ENCODE measurements at regions not wholly inside any gene's neighbourhood (a gene's known extent, or its start where the extent isn't known, plus 50 kb on each side); places are given as distances from the start of the nearest gene placed in this dataset.

GRCh38 chr16:65727534-65728137 lies 605.8 kb upstream of the CDH11 start:
- H3K4me3 ChIP-seq (ENCODE audit: low read depth, low read length) = no peak overlapping the region
- no peaks in the 10 kb centered on the region; the same call in 1 of the 2 replicates for H3K9me3 ChIP-seq (ENCODE audit: control insufficient read depth, insufficient read depth, low read length)
- H3K4me1 ChIP-seq (ENCODE audit: control insufficient read depth, insufficient read depth, low read length) = peaks cover 42% of the 10 kb centered on the region
- no peaks in the 10 kb centered on the region for H3K27me3 ChIP-seq (ENCODE audit: control insufficient read depth, insufficient read depth, low read length)
- H3K36me3 ChIP-seq (ENCODE audit: control insufficient read depth, insufficient read depth, low read length) = no peaks in the 10 kb centered on the region
- H3K9ac ChIP-seq (ENCODE audit: low read depth, low read length) = no peak overlapping the region
- H3K27ac ChIP-seq (ENCODE audit: low read depth, low read length) = peak overlapping the region; percentile 57

DNA sequence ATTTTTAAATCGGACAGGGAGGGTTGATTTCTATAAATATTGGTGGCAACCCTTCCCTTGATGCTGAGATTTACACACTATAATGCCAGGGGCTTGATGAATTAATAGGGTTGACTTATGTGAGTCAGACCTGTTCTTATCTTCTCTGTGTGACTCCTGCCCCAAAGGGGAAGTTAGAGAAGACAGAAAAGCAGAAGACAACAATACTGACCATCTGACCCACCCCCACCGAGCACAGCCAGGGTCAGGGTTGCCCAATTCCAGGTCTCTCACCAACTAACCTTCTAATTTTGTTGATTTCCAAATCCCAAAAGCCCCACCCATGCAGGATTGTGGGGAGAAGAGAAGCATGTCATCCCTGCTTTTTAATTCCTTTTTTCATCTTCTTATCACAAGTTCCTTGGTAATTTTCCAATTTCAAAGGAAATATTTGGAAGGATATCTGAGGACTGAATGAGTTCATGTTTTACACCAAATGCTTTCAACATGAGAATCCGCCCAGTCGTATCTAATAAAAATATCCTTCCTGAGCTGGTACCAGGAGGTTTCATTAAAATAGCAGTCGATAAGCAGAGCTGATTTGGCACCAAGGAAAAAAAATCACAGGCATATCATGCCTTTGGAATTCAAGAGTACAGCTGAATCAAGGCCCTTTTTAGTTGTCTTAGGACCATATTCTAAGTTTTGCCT lies 603.4 kb upstream of the CDH11 start:
- Histone ChIP-seq H3K27me3 (ENCODE audit: control insufficient read depth, insufficient read depth, low read length) (no peaks in the 10 kb centered on the region), H3K4me3 (ENCODE audit: low read depth, low read length) (no peak overlapping the region; the same call in 1 of the 2 replicates), H3K27ac (ENCODE audit: low read depth, low read length) (no peak overlapping the region), H3K9ac (ENCODE audit: low read depth, low read length) (no peak overlapping the region), H3K36me3 (ENCODE audit: control insufficient read depth, insufficient read depth, low read length) (no peaks in the 10 kb centered on the region), H3K9me3 (ENCODE audit: control insufficient read depth, insufficient read depth, low read length) (no peaks in the 10 kb centered on the region; the same call in 1 of the 2 replicates), H3K4me1 (ENCODE audit: control insufficient read depth, insufficient read depth, low read length) (peaks cover 42% of the 10 kb centered on the region)

- Histone ChIP-seq H3K27me3 (ENCODE audit: control insufficient read depth, insufficient read depth, low read length) (no peaks in the 10 kb centered on the region), H3K27ac (ENCODE audit: low read depth, low read length) (no peak overlapping the region), H3K9ac (ENCODE audit: low read depth, low read length) (no peak overlapping the region), H3K36me3 (ENCODE audit: control insufficient read depth, insufficient read depth, low read length) (no peaks in the 10 kb centered on the region), H3K9me3 (ENCODE audit: control insufficient read depth, insufficient read depth, low read length) (no peaks in the 10 kb centered on the region; the same call in 1 of the 2 replicates), H3K4me3 (ENCODE audit: low read depth, low read length) (no peak overlapping the region), H3K4me1 (ENCODE audit: control insufficient read depth, insufficient read depth, low read length) (peaks cover 20% of the 10 kb centered on the region)
These were observed 600.6 kb upstream of the CDH11 start for GRCh38 chr16:65722429-65722828.

DNA sequence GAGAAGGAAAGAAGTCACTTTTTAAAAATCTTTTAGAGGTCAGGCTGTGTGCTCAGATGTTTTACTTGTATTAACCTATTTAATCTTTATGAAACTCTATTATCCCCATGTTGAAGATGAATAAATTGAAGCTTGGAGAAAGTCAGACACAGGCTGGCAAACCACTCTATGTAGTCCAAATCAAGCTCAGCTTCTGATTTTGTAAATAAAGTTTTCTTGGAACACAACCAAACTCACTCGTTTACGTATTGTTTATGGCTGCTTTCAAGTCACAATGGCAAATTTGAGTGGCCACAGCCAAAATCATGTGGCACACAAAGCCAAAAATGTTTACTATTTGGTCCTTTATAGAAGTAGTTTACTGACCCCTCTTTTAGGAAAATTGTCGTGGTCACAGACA lies 596.0 kb upstream of the CDH11 start:
- no peaks in the 10 kb centered on the region for H3K36me3 ChIP-seq (ENCODE audit: control insufficient read depth, insufficient read depth, low read length)
- no peaks in the 10 kb centered on the region for H3K9me3 ChIP-seq (ENCODE audit: control insufficient read depth, insufficient read depth, low read length)
- H3K4me3 ChIP-seq (ENCODE audit: low read depth, low read length) = no peak overlapping the region
- H3K27ac ChIP-seq (ENCODE audit: low read depth, low read length) = no peak overlapping the region
- no peaks in the 10 kb centered on the region for H3K27me3 ChIP-seq (ENCODE audit: control insufficient read depth, insufficient read depth, low read length)
- peaks cover 14% of the 10 kb centered on the region for H3K4me1 ChIP-seq (ENCODE audit: control insufficient read depth, insufficient read depth, low read length)
- H3K9ac ChIP-seq (ENCODE audit: low read depth, low read length) = no peak overlapping the region

DNA sequence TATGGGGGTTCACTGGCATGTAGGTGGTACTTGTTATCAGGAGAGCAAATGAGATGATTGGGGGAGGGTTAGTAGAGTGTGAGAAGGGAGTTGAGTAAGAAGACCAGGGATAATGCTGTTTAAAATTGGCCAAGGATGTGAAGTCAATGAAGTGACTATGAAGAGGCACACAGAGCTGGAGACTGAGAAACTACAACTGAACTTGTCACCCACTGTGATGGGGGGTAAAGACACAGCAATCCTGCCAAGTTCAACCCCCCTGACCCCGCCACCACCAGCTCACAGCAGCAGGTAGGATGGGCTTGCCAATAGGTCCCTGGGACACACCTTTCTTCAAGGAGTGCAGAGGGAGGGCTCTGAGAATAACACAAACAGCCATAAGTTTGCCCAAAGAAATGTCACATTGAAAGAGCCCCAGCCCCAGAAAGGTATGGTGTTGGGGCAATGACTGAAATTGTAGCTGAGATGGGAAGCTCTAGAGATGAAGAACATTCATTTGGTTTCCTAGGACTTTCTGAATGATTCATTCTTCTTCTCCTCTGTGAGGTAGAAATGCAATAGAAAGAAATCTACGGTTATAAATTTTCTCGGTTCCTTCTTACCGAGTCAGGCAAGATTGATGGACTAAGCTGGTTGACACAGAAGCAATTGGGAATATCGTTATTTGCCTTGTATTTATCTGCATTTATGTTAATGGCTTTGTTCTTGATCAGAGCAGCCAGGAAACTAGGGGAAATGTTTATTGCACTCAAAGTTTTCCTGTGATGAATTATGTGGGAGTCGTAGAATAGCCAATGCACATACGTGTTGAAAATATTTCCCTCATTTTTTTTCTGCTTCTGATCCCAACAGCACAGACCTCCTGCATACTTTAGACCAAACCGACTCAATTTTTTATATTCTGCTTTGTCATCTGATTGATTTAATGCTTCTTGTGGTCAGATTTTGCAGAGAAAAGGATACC lies 595.2 kb upstream of the CDH11 start:
- Histone ChIP-seq H3K4me3 (ENCODE audit: low read depth, low read length) (no peak overlapping the region), H3K27me3 (ENCODE audit: control insufficient read depth, insufficient read depth, low read length) (no peaks in the 10 kb centered on the region), H3K9ac (ENCODE audit: low read depth, low read length) (no peak overlapping the region), H3K9me3 (ENCODE audit: control insufficient read depth, insufficient read depth, low read length) (no peaks in the 10 kb centered on the region), H3K27ac (ENCODE audit: low read depth, low read length) (no peak overlapping the region), H3K4me1 (ENCODE audit: control insufficient read depth, insufficient read depth, low read length) (peaks cover 15% of the 10 kb centered on the region), H3K36me3 (ENCODE audit: control insufficient read depth, insufficient read depth, low read length) (no peaks in the 10 kb centered on the region)

DNA sequence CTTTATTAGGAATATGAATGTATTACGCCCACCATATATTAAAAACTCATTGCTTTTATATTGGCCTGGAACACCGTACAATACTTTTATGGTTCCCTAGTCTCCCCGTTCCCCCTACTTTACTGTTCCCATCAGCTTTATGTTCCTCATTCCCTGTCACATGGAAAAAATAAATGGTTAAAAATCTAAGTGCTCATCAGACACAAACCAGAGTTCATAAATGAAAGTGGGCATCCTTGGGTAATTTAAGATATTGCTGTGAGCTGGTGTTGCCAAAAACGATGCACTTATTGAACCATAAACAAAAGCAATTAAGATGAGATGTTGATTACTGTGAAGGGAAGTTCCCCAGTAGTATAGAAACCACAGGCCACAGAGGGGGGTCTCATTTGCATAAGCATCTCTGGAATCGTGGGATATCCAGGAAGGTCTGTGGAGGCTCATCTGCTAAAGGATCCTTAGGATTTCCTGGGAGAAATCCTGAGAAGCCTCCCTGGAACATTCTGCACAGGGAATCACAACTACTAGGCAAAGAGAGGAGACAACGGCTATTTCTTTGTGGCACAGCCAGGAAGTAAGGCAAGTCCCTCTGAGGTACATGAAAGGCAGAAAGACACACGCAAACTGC lies 591.4 kb upstream of the CDH11 start:
- Histone ChIP-seq H3K4me3 (ENCODE audit: low read depth, low read length) (no peak overlapping the region), H3K27ac (ENCODE audit: low read depth, low read length) (peak overlapping the region; percentile 54), H3K9ac (ENCODE audit: low read depth, low read length) (no peak overlapping the region), H3K9me3 (ENCODE audit: control insufficient read depth, insufficient read depth, low read length) (no peaks in the 10 kb centered on the region), H3K36me3 (ENCODE audit: control insufficient read depth, insufficient read depth, low read length) (no peaks in the 10 kb centered on the region), H3K4me1 (ENCODE audit: control insufficient read depth, insufficient read depth, low read length) (peaks cover 15% of the 10 kb centered on the region), H3K27me3 (ENCODE audit: control insufficient read depth, insufficient read depth, low read length) (no peaks in the 10 kb centered on the region)

DNA sequence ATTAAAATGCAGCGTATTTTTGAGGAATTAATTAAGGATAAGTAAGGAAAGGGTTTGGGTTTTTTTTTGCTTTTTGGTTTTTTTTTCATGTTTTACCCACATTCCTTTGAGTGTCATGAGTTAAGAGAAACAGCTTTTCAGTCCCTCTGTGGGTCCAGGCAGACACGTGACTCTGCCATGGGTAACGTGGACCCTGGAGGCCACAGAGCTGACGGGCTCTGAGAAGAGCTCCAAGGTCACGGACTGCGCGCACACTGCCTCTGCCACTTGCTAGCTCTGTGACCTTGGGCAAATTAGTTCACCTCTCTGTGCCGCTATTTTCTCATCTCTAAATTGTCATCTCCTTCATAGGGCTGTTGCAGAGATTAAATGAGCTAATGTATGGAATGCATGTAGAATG lies 588.2 kb upstream of the CDH11 start:
- Histone ChIP-seq H3K4me3 (ENCODE audit: low read depth, low read length) (no peak overlapping the region), H3K36me3 (ENCODE audit: control insufficient read depth, insufficient read depth, low read length) (no peaks in the 10 kb centered on the region), H3K9ac (ENCODE audit: low read depth, low read length) (no peak overlapping the region), H3K27ac (ENCODE audit: low read depth, low read length) (no peak overlapping the region), H3K27me3 (ENCODE audit: control insufficient read depth, insufficient read depth, low read length) (no peaks in the 10 kb centered on the region), H3K9me3 (ENCODE audit: control insufficient read depth, insufficient read depth, low read length) (no peaks in the 10 kb centered on the region), H3K4me1 (ENCODE audit: control insufficient read depth, insufficient read depth, low read length) (peaks cover 27% of the 10 kb centered on the region)

GRCh38 chr16:65704866-65705265 lies 583.0 kb upstream of the CDH11 start:
- Histone ChIP-seq H3K27ac (ENCODE audit: low read depth, low read length) (no peak overlapping the region), H3K9ac (ENCODE audit: low read depth, low read length) (no peak overlapping the region), H3K27me3 (ENCODE audit: control insufficient read depth, insufficient read depth, low read length) (no peaks in the 10 kb centered on the region), H3K4me3 (ENCODE audit: low read depth, low read length) (no peak overlapping the region), H3K9me3 (ENCODE audit: control insufficient read depth, insufficient read depth, low read length) (no peaks in the 10 kb centered on the region), H3K4me1 (ENCODE audit: control insufficient read depth, insufficient read depth, low read length) (peaks cover 17% of the 10 kb centered on the region), H3K36me3 (ENCODE audit: control insufficient read depth, insufficient read depth, low read length) (no peaks in the 10 kb centered on the region)

DNA sequence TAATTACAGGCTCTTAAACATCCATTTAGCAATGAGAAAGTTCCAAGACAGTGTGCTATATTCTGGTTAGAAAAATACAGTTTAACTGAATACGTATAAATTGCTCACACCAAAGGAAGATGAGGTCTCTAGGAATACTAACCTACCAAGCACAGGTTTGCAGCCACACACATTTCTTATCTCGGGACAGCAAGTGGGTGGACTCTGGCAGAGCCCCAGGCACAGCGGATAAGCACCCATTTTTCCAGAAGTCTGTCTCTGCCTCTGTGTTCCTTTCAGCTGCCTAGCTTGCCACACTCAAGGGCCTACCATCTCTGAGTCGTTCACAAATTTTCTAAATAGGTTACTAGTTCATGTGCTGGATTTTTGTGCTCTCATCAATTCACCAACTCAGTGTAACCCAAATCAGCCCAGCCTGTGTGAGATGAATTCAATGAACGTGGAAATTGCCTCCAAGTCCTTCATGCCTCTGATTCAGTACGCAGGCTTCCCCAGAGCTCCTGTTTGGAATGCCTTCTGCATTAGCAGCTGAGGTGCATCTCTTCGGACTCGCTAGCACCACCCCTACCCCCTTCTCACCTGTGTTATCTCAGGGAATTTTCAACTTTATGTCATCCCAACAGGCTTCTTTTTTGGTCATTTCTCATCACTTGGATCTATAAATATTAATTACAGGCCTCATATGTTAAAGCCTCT lies 581.0 kb upstream of the CDH11 start:
- Histone ChIP-seq H3K4me3 (ENCODE audit: low read depth, low read length) (no peak overlapping the region), H3K36me3 (ENCODE audit: control insufficient read depth, insufficient read depth, low read length) (no peaks in the 10 kb centered on the region), H3K4me1 (ENCODE audit: control insufficient read depth, insufficient read depth, low read length) (peaks cover 23% of the 10 kb centered on the region), H3K9me3 (ENCODE audit: control insufficient read depth, insufficient read depth, low read length) (no peaks in the 10 kb centered on the region), H3K27ac (ENCODE audit: low read depth, low read length) (no peak overlapping the region), H3K9ac (ENCODE audit: low read depth, low read length) (no peak overlapping the region), H3K27me3 (ENCODE audit: control insufficient read depth, insufficient read depth, low read length) (no peaks in the 10 kb centered on the region)

- Histone ChIP-seq H3K36me3 (ENCODE audit: control insufficient read depth, insufficient read depth, low read length) (no peaks in the 10 kb centered on the region), H3K9me3 (ENCODE audit: control insufficient read depth, insufficient read depth, low read length) (no peaks in the 10 kb centered on the region), H3K27ac (ENCODE audit: low read depth, low read length) (no peak overlapping the region), H3K4me3 (ENCODE audit: low read depth, low read length) (no peak overlapping the region), H3K27me3 (ENCODE audit: control insufficient read depth, insufficient read depth, low read length) (no peaks in the 10 kb centered on the region), H3K9ac (ENCODE audit: low read depth, low read length) (no peak overlapping the region), H3K4me1 (ENCODE audit: control insufficient read depth, insufficient read depth, low read length) (peaks cover 12% of the 10 kb centered on the region)
These were observed 578.7 kb upstream of the CDH11 start for GRCh38 chr16:65700596-65700995.

Measured in HUES48 (cell line).